ENCODE measurements at regions not wholly inside any gene's neighbourhood (a gene's known extent, or its start where the extent isn't known, plus 50 kb on each side); places are given as distances from the start of the nearest gene placed in this dataset.

DNA sequence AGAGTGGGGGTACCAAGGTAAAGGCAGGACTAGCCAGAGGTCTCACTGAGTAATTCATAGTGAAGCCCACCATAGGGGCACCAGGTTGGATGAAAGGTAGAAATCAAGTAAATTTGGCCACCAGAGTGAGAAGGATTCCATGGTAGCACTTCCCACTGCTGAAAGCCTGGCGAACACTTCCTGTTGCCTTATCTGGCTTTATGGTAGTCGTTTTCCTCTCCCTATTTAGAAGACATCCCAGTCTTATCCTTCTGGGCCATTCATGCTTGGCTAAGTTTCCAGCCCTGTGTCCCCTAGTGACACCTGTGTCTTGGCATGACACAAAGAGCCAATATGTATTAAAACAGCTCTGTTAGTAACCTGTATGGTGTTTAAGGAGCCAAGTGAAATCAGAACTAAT, 74.3 kb upstream of the SIPA1L2 start:
- TF ChIP-seq, protein P1, sequence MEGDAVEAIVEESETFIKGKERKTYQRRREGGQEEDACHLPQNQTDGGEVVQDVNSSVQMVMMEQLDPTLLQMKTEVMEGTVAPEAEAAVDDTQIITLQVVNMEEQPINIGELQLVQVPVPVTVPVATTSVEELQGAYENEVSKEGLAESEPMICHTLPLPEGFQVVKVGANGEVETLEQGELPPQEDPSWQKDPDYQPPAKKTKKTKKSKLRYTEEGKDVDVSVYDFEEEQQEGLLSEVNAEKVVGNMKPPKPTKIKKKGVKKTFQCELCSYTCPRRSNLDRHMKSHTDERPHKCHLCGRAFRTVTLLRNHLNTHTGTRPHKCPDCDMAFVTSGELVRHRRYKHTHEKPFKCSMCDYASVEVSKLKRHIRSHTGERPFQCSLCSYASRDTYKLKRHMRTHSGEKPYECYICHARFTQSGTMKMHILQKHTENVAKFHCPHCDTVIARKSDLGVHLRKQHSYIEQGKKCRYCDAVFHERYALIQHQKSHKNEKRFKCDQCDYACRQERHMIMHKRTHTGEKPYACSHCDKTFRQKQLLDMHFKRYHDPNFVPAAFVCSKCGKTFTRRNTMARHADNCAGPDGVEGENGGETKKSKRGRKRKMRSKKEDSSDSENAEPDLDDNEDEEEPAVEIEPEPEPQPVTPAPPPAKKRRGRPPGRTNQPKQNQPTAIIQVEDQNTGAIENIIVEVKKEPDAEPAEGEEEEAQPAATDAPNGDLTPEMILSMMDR (IDR thresholded peaks at IDR 0.05): no peak
- no peak for TF ChIP-seq POLR2A (IDR thresholded peaks at IDR 0.05)

All from testis (tissue), 2 donors.